DND-41 (cell line): ENCODE measurements at regions not wholly inside any gene's neighbourhood (a gene's known extent, or its start where the extent isn't known, plus 50 kb on each side); places are given as distances from the start of the nearest gene placed in this dataset.

Source experiments
- ATAC-seq: fragments of 200-7000 bp; cut with Tn5 transposase; 3 replicates; pipeline ENCODE4 v1.9.1; 2021; ENCODE audit warnings: low read depth; ENCODE audit not compliant: insufficient read depth
- DNase-seq: peaks from one replicate; pipeline ENCODE4 v3.0.0-alpha.2; 2020
- H2AFZ ChIP-seq: 2 replicates; pipeline ENCODE4 v1.6.0; 2012; ENCODE audit warnings: low read depth, low read length
- H3K27ac ChIP-seq: 2 replicates; pipeline ENCODE4 v1.5.1; 2012; ENCODE audit warnings: low read length, inconsistent platforms
- H3K27me3 ChIP-seq: fragments of 200-600 bp; sonication (generic); 2 replicates; pipeline ENCODE4 v1.6.0; 2012; ENCODE audit warnings: low read length, mild to moderate bottlenecking, inconsistent platforms; ENCODE audit not compliant: insufficient read depth, poor library complexity
- H3K36me3 ChIP-seq: 2 replicates; pipeline ENCODE4 v1.5.1; 2012; ENCODE audit warnings: low read length, inconsistent platforms; ENCODE audit not compliant: insufficient read depth
- H3K4me1 ChIP-seq: 2 replicates; pipeline ENCODE4 v1.5.1; 2012; ENCODE audit warnings: mild to moderate bottlenecking, low read length; ENCODE audit not compliant: insufficient read depth
- H3K4me2 ChIP-seq: 2 replicates; pipeline ENCODE4 v1.6.0; 2012; ENCODE audit warnings: mild to moderate bottlenecking, moderate library complexity, low read length, inconsistent platforms; ENCODE audit not compliant: insufficient read depth
- H3K4me3 ChIP-seq, 2 experiments: fragments of 200-600 bp in 1 of 2; shearing (Covaris generic) in 1 of 2; 2 replicates each; pipeline ENCODE4 v1.5.1; 2012 to 2016; ENCODE audit warnings: inconsistent platforms in 2 of 2, low read length in 2 of 2, mild to moderate bottlenecking in 2 of 2, low read depth in 1 of 2, moderate library complexity in 1 of 2
- H3K79me2 ChIP-seq: 2 replicates; pipeline ENCODE4 v1.6.0; 2012; ENCODE audit warnings: low read length, inconsistent platforms; ENCODE audit not compliant: insufficient read depth
- H3K9ac ChIP-seq: 2 replicates; pipeline ENCODE4 v1.6.0; 2012; ENCODE audit warnings: low read depth, mild to moderate bottlenecking, inconsistent platforms, low read length, moderate library complexity
- H3K9me3 ChIP-seq: 2 replicates; pipeline ENCODE4 v1.5.1; 2012; ENCODE audit warnings: low read length, moderate library complexity, mild to moderate bottlenecking, inconsistent platforms; ENCODE audit not compliant: insufficient read depth, severe bottlenecking
- H4K20me1 ChIP-seq: 2 replicates; pipeline ENCODE4 v1.6.0; 2012; ENCODE audit warnings: low read length; ENCODE audit not compliant: insufficient read depth
- EZH2 ChIP-seq: IDR thresholded peaks from 3 replicates; pipeline ENCODE4 v1.6.1; 2012; ENCODE audit warnings: borderline replicate concordance, low read depth, mild to moderate bottlenecking, moderate library complexity, low read length, inconsistent platforms; ENCODE audit not compliant: severe bottlenecking
- TF ChIP-seq, protein P1 (sequence below): IDR thresholded peaks from 2 replicates; pipeline ENCODE4 v1.5.1; 2012; ENCODE audit warnings: borderline replicate concordance, low read length, moderate library complexity, mild to moderate bottlenecking; ENCODE audit not compliant: poor library complexity, severe bottlenecking; ENCODE audit errors: extremely low read depth

DNA sequence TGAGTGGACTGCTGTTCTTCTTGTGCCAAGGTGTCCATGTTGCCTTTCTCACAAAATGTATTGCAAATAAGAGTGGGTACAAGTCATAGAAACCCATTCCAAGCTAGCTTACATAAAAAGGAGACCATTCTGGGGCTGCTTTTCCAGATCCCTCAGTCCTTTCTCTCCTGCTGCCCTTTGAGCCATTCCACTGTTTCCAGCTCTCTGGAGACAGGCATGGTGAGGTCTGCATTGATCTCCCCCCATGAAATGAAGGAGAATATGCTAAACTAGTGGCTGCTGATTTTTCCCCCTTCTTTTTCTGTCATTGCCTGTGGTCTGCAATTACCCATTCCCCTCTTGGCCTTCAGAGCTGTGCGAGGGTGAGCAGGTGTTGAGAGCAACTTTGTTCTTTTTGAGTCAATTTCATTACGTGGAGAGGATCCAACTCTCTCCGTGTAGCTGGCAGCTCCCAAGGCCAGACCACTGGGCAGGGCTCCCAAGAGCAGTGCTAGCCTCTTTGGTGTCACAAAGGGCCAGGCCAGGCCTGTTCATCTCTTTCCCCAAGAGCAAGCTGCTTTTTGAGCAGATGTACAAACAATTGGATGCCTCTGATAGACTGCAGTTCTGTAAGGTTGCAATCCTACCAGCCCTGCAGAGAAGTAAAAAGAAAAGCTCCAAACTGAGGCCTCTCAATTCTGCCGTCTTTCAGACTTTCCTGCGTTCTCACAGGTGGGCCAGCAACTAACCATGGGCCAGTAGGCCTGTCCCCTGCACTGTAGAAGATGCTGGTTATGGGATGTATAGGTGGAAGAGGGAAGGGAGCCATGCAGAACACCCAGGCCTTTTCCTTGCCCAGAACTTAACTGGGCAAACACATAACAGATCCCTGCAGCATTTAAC lies 96.1 kb upstream of the ARMC2 start:
- TF ChIP-seq EZH2, result no peak
- TF ChIP-seq, protein P1, sequence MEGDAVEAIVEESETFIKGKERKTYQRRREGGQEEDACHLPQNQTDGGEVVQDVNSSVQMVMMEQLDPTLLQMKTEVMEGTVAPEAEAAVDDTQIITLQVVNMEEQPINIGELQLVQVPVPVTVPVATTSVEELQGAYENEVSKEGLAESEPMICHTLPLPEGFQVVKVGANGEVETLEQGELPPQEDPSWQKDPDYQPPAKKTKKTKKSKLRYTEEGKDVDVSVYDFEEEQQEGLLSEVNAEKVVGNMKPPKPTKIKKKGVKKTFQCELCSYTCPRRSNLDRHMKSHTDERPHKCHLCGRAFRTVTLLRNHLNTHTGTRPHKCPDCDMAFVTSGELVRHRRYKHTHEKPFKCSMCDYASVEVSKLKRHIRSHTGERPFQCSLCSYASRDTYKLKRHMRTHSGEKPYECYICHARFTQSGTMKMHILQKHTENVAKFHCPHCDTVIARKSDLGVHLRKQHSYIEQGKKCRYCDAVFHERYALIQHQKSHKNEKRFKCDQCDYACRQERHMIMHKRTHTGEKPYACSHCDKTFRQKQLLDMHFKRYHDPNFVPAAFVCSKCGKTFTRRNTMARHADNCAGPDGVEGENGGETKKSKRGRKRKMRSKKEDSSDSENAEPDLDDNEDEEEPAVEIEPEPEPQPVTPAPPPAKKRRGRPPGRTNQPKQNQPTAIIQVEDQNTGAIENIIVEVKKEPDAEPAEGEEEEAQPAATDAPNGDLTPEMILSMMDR, result no peak
- Histone ChIP-seq H3K27me3 (no peaks in the 10 kb centered on the region), H3K36me3 (no peaks in the 10 kb centered on the region), H3K4me2 (no peak overlapping the region), H3K4me1 (no peaks in the 10 kb centered on the region), H4K20me1 (no peaks in the 10 kb centered on the region), H3K4me3 (no peak overlapping the region), H2AFZ (no peak overlapping the region), H3K9ac (no peak overlapping the region), H3K27ac (no peak overlapping the region), H3K79me2 (no peaks in the 10 kb centered on the region), H3K9me3 (no peaks in the 10 kb centered on the region)
- ATAC-seq (no peak), DNase-seq (no peak)

DNA sequence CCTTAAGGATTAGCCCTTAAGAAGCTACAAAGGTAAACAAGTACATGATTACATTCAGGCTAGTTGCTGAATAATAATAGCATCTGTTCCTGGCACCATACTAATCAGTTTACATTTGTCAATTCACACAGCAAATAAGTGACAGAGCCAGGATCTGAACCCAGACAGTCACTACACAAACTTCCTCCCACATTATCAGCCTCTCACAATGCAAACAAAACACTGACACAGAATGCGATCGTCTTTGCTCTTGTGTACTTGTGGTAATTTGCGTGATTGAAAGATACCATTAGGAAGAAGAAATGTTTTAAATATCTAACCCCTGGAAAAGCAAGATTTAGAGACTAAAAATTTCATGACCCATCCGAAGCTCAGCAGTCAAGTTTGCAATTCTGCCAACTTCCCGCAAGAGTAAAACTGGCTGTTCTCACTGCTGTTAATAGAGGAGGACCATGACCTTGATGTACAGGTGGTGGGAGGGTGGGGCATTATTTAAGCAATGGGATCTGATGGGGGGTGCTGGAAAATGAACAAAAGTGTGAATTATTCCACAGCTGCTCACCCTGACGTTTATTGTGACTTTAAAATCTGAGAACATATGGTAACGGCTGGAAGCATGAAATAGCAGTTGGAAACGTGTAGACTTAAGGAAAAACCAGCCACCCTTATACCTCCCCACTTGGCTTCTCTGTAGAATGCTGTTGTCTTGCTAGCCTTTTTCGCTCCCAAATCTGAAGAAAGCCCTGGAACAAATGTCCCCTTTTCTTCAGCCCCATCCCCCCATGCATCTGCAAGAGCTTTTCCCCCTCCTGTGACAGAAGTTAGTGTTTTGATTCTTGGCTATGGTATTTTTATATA lies 95.3 kb upstream of the ARMC2 start:
- H3K36me3 ChIP-seq, result no peaks in the 10 kb centered on the region
- no peak overlapping the region for H3K9ac ChIP-seq
- H4K20me1 ChIP-seq, result no peaks in the 10 kb centered on the region
- no peaks in the 10 kb centered on the region for H3K4me1 ChIP-seq
- H3K4me2 ChIP-seq, result no peak overlapping the region
- no peak overlapping the region for H3K4me3 ChIP-seq
- TF ChIP-seq, protein P1, result no peak
- no peak for TF ChIP-seq EZH2
- no peak overlapping the region for H2AFZ ChIP-seq
- no peaks in the 10 kb centered on the region for H3K79me2 ChIP-seq
- H3K27ac ChIP-seq, result no peak overlapping the region
- H3K27me3 ChIP-seq, result no peaks in the 10 kb centered on the region
- DNase-seq (no peak), ATAC-seq (no peak)
- no peaks in the 10 kb centered on the region for H3K9me3 ChIP-seq

DNA sequence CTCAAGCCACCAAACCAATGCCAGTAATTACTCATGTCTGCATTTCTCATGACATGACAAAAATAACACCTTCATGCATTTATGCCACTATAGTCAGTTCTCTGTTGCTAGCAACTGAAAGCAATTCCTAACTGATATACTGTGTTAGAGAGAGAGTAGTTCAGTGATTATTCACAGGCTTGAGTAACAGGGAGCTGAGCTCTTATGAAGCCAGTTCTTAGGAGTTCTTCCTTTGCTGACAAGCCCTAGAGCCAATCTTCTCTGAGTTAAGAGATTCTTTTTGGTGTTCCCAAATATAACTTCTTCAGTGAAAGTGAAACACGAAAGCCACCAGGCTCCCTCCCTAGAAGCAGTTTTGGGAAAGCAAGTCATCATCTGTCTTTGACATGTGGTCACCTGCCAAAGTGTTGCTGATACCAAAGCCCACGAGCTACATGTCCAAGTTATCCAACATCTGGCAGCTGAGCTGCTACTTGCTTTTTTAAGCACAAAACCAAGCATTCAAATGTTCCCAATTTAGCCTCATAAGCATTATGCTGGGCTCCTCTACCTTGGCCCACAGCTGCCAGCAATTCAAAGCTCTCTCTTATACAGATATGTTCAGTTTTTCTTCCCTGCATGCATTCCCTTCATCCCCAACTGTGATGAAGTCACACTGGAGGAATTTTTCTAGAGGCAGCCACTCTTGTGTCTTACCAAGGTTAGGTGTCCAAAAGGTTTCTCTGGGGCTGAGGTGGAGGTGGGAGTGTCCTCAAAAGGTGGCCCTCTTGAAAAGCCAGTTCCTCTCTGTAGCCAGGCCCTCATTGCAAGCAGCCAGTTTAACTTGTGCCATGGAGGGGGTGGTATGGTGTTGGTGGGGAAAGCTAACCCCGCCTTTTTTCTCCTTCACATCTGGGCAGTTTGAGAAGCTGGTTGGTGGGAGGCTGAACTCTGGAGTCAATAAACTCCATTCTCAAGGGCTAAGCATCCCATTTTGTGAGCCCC lies 92.7 kb upstream of the ARMC2 start:
- H3K4me1 ChIP-seq, result no peaks in the 10 kb centered on the region
- H4K20me1 ChIP-seq, result no peaks in the 10 kb centered on the region
- ATAC-seq (no peak), DNase-seq (no peak)
- H3K27ac ChIP-seq, result no peak overlapping the region
- no peaks in the 10 kb centered on the region for H3K9me3 ChIP-seq
- H2AFZ ChIP-seq, result no peak overlapping the region
- no peak overlapping the region for H3K4me3 ChIP-seq
- TF ChIP-seq EZH2, result no peak
- TF ChIP-seq, protein P1, result no peak
- no peaks in the 10 kb centered on the region for H3K36me3 ChIP-seq
- no peaks in the 10 kb centered on the region for H3K79me2 ChIP-seq
- no peaks in the 10 kb centered on the region for H3K27me3 ChIP-seq
- H3K9ac ChIP-seq, result no peak overlapping the region
- H3K4me2 ChIP-seq, result no peak overlapping the region
